ENCODE measurements at regions not wholly inside any gene's neighbourhood (a gene's known extent, or its start where the extent isn't known, plus 50 kb on each side); places are given as distances from the start of the nearest gene placed in this dataset.

GRCh38 chr6:153312634-153313033 lies 181.6 kb upstream of the RGS17 start:
- H3K9ac ChIP-seq (ENCODE audit: extremely low read depth, low read length, poor library complexity, severe bottlenecking) = no peak overlapping the region
- peak; percentile 79 for DNase-seq
- peak; percentile 83 for TF ChIP-seq CTCF (conservative IDR thresholded peaks at IDR 0.05)
- Mint-ChIP-seq H3K27me3 (ENCODE audit: insufficient read depth) (no peaks in the 10 kb centered on the region), H3K4me3 (no peak overlapping the region), H3K27ac (no peak overlapping the region), H3K36me3 (ENCODE audit: low read depth) (no peaks in the 10 kb centered on the region), H3K4me1 (no peaks in the 10 kb centered on the region), H3K9me3 (no peaks in the 10 kb centered on the region)
- H3K4me3 ChIP-seq (ENCODE audit: low read length) = no peak overlapping the region
- no peaks in the 10 kb centered on the region for H3K36me3 ChIP-seq (ENCODE audit: control insufficient read depth, insufficient read depth, low read length)
- WGBS, 2 experiments (ENCODE audit: insufficient coverage in 1 of 2, insufficient read length in 1 of 2) = 66 to 81% methylated on average over 2 to 3 of the region's 3 CpGs
- H3K27me3 ChIP-seq (ENCODE audit: control insufficient read depth, insufficient read depth, low read length, poor library complexity, severe bottlenecking) = no peaks in the 10 kb centered on the region
- no peak overlapping the region for H3K27ac ChIP-seq (ENCODE audit: low read depth, low read length)
- no peaks in the 10 kb centered on the region for H3K4me1 ChIP-seq (ENCODE audit: control insufficient read depth, insufficient read depth, low read length)
- no peaks in the 10 kb centered on the region for H3K9me3 ChIP-seq (ENCODE audit: control insufficient read depth, low read length)

GRCh38 chr6:153309651-153310050 lies 178.6 kb upstream of the RGS17 start:
- Histone ChIP-seq H3K4me3 (ENCODE audit: low read length) (no peak overlapping the region), H3K36me3 (ENCODE audit: control insufficient read depth, insufficient read depth, low read length) (no peaks in the 10 kb centered on the region), H3K4me1 (ENCODE audit: control insufficient read depth, insufficient read depth, low read length) (no peaks in the 10 kb centered on the region), H3K9ac (ENCODE audit: extremely low read depth, low read length, poor library complexity, severe bottlenecking) (no peak overlapping the region), H3K9me3 (ENCODE audit: control insufficient read depth, low read length) (no peaks in the 10 kb centered on the region), H3K27me3 (ENCODE audit: control insufficient read depth, insufficient read depth, low read length, poor library complexity, severe bottlenecking) (no peaks in the 10 kb centered on the region), H3K27ac (ENCODE audit: low read depth, low read length) (no peak overlapping the region)
- Mint-ChIP-seq H3K4me1 (no peaks in the 10 kb centered on the region), H3K36me3 (ENCODE audit: low read depth) (no peaks in the 10 kb centered on the region), H3K27ac (no peak overlapping the region), H3K27me3 (ENCODE audit: insufficient read depth) (no peaks in the 10 kb centered on the region), H3K9me3 (no peaks in the 10 kb centered on the region), H3K4me3 (no peak overlapping the region)
- DNase-seq = no peak
- TF ChIP-seq CTCF (conservative IDR thresholded peaks at IDR 0.05) = no peak
- 75 to 78% methylated on average over 1 to 2 of the region's 2 CpGs for WGBS, 2 experiments (ENCODE audit: insufficient coverage in 1 of 2, insufficient read length in 1 of 2)

GRCh38 chr6:153302133-153302532 lies 171.1 kb upstream of the RGS17 start:
- no peak overlapping the region for H3K27ac Mint-ChIP-seq
- 83 to 93% methylated on average over 3 to 8 of the region's 8 CpGs for whole genome bisulfite sequencing, 2 experiments (ENCODE audit: insufficient coverage in 1 of 2, insufficient read length in 1 of 2)
- no peak overlapping the region for H3K4me3 ChIP-seq (ENCODE audit: low read length)
- no peaks in the 10 kb centered on the region for H3K27me3 ChIP-seq (ENCODE audit: control insufficient read depth, insufficient read depth, low read length, poor library complexity, severe bottlenecking)
- H3K36me3 Mint-ChIP-seq (ENCODE audit: low read depth) = no peaks in the 10 kb centered on the region
- H3K27me3 Mint-ChIP-seq (ENCODE audit: insufficient read depth) = no peaks in the 10 kb centered on the region
- no peak overlapping the region for H3K9ac ChIP-seq (ENCODE audit: extremely low read depth, low read length, poor library complexity, severe bottlenecking)
- no peaks in the 10 kb centered on the region for H3K9me3 Mint-ChIP-seq
- DNase-seq = no peak
- H3K4me1 Mint-ChIP-seq = no peaks in the 10 kb centered on the region
- H3K27ac ChIP-seq (ENCODE audit: low read depth, low read length) = no peak overlapping the region
- H3K36me3 ChIP-seq (ENCODE audit: control insufficient read depth, insufficient read depth, low read length) = no peaks in the 10 kb centered on the region
- H3K4me3 Mint-ChIP-seq = no peak overlapping the region
- TF ChIP-seq CTCF (conservative IDR thresholded peaks at IDR 0.05) = no peak
- H3K9me3 ChIP-seq (ENCODE audit: control insufficient read depth, low read length) = no peaks in the 10 kb centered on the region
- no peaks in the 10 kb centered on the region for H3K4me1 ChIP-seq (ENCODE audit: control insufficient read depth, insufficient read depth, low read length)

Data from endodermal cell (in vitro differentiated cells).